HG03439 (cell line): ENCODE measurements at regions not wholly inside any gene's neighbourhood (a gene's known extent, or its start where the extent isn't known, plus 50 kb on each side); places are given as distances from the start of the nearest gene placed in this dataset.

ENCODE experiments used
- ATAC-seq: cut with Tn5 transposase; IDR thresholded peaks from one replicate; pipeline ENCODE4 v1.9.1; 2021; ENCODE audit warnings: mild to moderate bottlenecking, moderate library complexity; ENCODE audit not compliant: unreplicated experiment

GRCh38 chr2:45337481-45337880 is 273.6 kb downstream of the SRBD1 start:
- ATAC-seq: no peak

GRCh38 chr2:45334205-45334604 is 276.9 kb downstream of the SRBD1 start:
- no peak for ATAC-seq

GRCh38 chr2:45332567-45332966 is 278.5 kb downstream of the SRBD1 start:
- no peak for ATAC-seq

DNA sequence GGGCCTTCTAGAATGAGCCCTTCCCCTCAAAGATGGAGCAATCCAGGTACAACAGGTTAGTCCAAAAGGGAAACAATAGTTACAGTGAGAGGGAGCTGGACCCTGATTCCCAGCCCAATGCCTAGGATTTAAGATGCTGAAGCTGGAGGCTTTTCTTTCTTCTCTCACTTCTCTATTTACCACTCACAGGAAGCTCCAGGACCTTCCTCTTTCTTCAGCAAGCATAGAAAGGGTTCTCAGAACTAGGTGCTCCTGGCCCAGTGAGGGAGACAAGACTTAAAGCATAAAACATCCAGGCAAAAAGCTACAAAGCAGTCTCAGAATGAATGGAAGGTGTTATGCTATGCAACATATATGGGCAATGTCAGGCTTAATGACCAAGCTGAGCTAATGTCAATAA is 279.0 kb downstream of the SRBD1 start:
- ATAC-seq: no peak

DNA sequence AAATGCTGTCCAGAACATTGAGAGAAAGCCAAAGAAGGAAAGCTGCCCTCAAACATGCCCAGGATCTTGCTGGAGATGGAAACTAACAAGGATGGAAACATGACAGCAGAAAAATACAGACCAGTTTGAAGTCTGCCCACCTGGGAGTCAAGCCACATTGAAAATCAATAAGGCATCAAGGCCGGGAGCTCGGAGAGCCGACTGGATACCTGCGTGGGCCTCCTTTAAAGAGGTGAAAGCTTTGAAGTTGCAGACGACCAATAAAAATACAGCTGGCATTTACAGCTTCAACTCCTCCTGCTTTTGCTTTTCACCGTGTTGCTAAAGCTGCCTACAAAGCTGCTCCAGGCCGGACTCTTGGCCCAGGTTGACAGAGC is 279.7 kb downstream of the SRBD1 start:
- ATAC-seq: no peak

GRCh38 chr2:45330637-45331409 is 280.2 kb downstream of the SRBD1 start:
- ATAC-seq: no peak

- no peak for ATAC-seq
Measured at GRCh38 chr2:45330108-45330507, 281.0 kb downstream of the SRBD1 start.

DNA sequence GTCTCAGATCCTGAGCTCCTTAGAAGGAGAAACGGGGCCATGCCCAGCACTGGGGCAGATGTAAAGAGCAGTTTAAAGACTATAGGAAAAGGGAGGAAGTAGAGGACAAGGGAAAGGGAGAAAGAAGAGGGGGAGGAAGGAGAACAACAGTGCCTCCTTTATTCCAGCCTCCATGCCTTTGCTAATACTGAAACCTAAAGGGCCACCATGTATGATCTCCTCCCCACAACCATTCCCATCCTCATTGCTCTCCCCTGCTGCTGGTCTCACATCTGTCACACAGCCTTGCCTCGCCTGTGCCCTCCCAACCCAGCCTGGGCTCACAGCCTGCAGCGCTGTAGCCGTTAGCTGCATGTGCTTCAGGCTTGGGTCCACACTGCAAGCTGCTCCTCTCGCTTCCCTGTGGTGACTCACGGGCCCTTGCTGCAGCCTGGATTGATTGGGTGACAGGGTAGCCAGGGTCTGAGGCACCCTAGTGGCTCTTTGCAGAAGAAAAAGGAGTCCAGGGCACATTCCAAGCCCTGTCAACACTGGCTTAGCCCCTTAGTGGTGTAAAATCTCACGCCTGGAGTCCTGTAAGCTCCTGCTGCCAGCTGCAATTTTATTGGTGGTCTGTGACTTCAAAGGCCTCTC is 281.9 kb downstream of the SRBD1 start:
- ATAC-seq: no peak

DNA sequence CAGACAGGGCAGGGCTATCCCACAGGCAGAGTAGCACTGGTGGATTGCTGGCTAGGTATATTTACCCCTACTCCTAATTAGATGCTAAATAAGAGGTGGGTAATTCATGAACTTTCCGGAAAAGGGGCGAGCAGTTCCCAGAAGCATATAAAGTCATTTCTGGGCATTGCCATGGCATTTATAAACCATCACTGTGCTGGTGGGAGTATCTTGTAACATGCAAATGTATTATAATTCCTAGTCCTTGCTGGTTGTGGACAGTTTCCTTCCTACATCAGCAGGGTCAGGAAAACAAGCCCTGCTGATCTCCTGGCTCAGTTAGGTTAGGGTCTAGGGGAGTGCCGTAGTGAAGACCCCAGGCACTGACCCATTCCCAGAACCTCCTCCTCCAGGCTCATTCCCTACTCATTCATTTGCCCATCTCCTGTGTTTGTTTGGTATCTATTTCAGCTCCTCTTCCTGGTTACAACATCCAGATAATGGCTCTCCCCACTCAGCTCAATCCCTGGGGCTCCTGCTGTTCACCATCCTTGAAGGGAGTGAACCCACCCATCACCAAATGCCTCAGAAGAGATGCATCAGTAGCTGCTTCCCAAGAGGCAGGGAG is 282.7 kb downstream of the SRBD1 start:
- no peak for ATAC-seq

GRCh38 chr2:45323344-45323743 is 287.7 kb downstream of the SRBD1 start:
- ATAC-seq: no peak

- ATAC-seq: no peak
Measured at GRCh38 chr2:45320956-45321355, 290.1 kb downstream of the SRBD1 start.

DNA sequence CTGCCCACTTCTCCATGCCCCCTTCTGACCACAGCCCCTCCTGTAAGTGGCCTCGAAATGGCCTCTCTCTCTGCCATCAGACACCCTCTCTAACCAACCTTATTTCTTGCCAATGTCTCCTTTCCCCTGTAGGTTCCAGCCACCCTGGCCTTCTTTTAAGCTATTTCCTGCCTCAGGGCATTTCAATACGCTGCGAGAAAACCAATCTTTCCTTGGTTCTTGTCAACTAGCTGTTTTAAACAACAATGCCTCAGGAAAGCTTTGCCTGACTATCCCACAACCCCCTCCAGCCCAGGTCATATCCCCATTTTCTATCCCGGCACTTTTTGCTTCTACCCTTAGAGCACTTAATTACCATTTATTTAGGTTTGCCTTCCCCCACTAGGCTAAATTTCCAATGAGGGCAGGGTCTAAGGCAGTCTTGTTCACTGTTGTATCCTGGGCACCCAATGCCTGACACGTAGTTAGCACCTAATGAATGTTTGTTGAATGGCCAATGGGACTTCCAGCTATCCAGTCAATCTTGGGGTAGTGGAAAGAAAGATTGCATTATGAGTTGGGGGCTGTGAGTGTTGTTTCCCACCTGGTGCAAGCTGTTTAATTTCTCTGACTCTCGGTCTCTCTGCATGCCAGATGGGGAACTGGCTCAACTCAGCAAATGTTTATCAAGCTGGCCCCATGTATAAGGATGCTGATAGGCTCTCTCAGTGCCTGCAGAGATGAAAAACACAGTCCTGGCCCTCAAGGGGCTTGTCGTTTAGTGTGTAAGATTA is 291.2 kb downstream of the SRBD1 start:
- ATAC-seq: no peak

- no peak for ATAC-seq
Measured at GRCh38 chr2:45318686-45319085, 292.4 kb downstream of the SRBD1 start.

DNA sequence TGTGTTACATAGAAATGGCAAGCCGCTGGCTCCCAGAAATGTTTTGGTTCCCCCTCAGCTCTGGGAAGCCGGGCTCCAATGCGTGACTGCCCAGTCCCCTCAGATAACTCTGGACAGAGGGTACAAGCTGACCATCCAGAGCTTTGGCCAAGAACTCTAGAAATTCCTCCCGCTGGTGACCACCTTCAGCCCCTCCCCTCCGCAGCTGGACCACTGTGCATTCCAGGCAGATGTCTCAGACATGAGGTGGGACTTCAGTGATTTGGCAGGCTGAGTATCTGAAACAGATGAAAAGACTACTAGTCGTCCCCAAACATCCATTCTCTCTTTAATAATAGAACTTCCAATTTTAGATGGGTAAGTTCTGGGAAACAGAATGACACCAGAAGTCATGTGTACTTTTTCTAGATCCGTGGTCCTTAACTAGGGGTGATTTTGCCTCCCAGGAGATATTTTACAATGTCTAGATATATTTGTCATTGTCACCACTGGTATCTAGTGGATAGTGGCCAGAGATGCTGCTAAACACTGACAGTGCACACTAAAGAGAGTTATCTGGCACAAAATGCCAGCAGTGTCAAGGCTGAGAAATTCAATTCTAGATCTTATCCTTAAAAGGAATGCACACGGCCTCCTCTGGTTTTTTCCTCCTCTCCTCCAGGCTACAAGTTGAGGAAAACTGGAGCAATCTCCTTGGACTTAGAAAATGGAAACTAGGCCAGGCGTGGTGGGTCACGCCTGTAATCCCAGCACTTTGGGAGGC is 294.3 kb downstream of the SRBD1 start:
- no peak for ATAC-seq

DNA sequence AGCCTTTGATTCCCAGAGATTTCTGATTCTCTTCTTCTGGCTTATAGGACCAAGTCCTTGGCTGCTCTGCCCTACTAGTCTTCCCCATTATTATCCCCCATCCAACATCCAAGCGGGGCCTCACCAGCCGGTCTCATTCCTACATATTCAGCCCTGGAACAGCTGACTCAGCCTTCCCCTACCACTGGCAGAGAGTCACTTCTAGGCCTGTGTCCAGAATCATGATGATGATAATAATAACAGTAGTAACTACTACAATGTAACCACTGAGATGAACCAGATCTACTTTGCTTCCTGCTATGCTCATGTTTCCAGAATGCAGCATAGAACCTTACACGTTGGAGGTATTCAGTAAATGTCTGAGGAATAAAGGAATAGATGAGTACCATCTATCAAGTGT is 295.2 kb downstream of the SRBD1 start:
- ATAC-seq: no peak

- no peak for ATAC-seq
Measured at GRCh38 chr2:45312275-45312674, 298.8 kb downstream of the SRBD1 start.

DNA sequence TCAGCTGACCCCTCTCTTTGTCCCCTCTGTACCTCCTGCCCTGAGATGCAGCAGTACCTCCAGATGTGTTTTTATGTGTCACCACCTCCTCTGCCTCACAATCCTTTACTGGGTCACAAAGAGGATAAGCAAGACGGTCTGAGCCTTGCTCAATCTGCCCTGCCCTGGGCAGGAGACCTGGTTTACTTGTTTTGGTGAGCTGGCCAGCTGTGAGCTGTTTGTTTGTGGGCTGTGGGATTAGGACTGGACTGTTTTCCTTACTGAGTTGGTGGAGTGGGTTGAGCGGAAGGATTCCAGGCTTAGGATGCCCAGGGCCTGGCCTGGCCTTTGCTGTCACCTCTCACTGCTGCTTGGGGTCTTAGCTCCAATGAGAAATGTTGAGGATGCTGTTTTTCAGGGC is 299.5 kb downstream of the SRBD1 start:
- ATAC-seq: no peak

- no peak for ATAC-seq
Measured at GRCh38 chr2:45307147-45307546, 297.9 kb upstream of the SIX2 start.

- ATAC-seq: no peak
Measured at GRCh38 chr2:45305599-45305998, 296.3 kb upstream of the SIX2 start.

- ATAC-seq: no peak
Measured at GRCh38 chr2:45303417-45304202, 294.4 kb upstream of the SIX2 start.
